ENCODE measurements at regions not wholly inside any gene's neighbourhood (a gene's known extent, or its start where the extent isn't known, plus 50 kb on each side); places are given as distances from the start of the nearest gene placed in this dataset.
A peak's percentile ranks its signal among the peaks of the same experiment; 100 is the strongest.
"Not testable (repeated sequence)": the region's sequence is repeated elsewhere in the genome, so short reads cannot be mapped to it uniquely, and the experiment has no call there.

- no peak for DNase-seq
Observed at GRCh38 chr7:20521243-20521642, 94.2 kb upstream of the ABCB5 start.

GRCh38 chr7:20529260-20529659, 86.2 kb upstream of the ABCB5 start:
- DNase-seq, result no peak

GRCh38 chr7:20532890-20533289, 82.6 kb upstream of the ABCB5 start:
- no peak for DNase-seq

GRCh38 chr7:20534543-20534942, 80.9 kb upstream of the ABCB5 start:
- DNase-seq, result no peak

- DNase-seq, result no peak
Observed at GRCh38 chr7:20535541-20535940, 79.9 kb upstream of the ABCB5 start.

- no peak for DNase-seq
Observed at GRCh38 chr7:20539201-20539600, 76.3 kb upstream of the ABCB5 start.

GRCh38 chr7:20541608-20542349, 73.7 kb upstream of the ABCB5 start:
- peak; percentile 8 for DNase-seq

- no peak for DNase-seq
Observed at GRCh38 chr7:20542594-20542993, 72.9 kb upstream of the ABCB5 start.

- DNase-seq, result no peak
Observed at GRCh38 chr7:20543500-20543899, 72.0 kb upstream of the ABCB5 start.

GRCh38 chr7:20545016-20545415, 70.5 kb upstream of the ABCB5 start:
- no peak for DNase-seq

GRCh38 chr7:20546958-20547357, 68.5 kb upstream of the ABCB5 start:
- DNase-seq, result not testable (repeated sequence)

GRCh38 chr7:20554072-20554471, 61.4 kb upstream of the ABCB5 start:
- no peak for DNase-seq

- DNase-seq, result no peak
Observed at GRCh38 chr7:20556091-20556490, 59.4 kb upstream of the ABCB5 start.

- no peak for DNase-seq
Observed at GRCh38 chr7:20557116-20557515, 58.4 kb upstream of the ABCB5 start.

- no peak for DNase-seq
Observed at GRCh38 chr7:20558963-20559716, 56.3 kb upstream of the ABCB5 start.

GRCh38 chr7:20559883-20560282, 55.6 kb upstream of the ABCB5 start:
- DNase-seq, result no peak

- DNase-seq, result peak; percentile 11
Observed at GRCh38 chr7:20560325-20561180, 54.9 kb upstream of the ABCB5 start.

GRCh38 chr7:20561466-20561865, 54.0 kb upstream of the ABCB5 start:
- no peak for DNase-seq

GRCh38 chr7:20561908-20562307, 53.6 kb upstream of the ABCB5 start:
- DNase-seq, result no peak

- no peak for DNase-seq
Observed at GRCh38 chr7:20562461-20562860, 53.0 kb upstream of the ABCB5 start.

All from NCI-H748 treated with DMSO at 0.1 percent for 48 hours (cell line).